CD4-positive, alpha-beta T cell (primary cell): ENCODE measurements at regions not wholly inside any gene's neighbourhood (a gene's known extent, or its start where the extent isn't known, plus 50 kb on each side); places are given as distances from the start of the nearest gene placed in this dataset.

ENCODE experiments used
- ATAC-seq: fragments of 200-7000 bp; cut with Tn5 transposase; one replicate; pipeline ENCODE4 v1.10.0; 2022; ENCODE audit warnings: mild to moderate bottlenecking; ENCODE audit not compliant: poor library complexity
- CTCF ChIA-PET: fragments of 350-600 bp; sonication (Branson Sonifier 250); formaldehyde crosslinking; loops from one replicate; lab custom pipeline; 2021; ENCODE audit warnings: antibody characterized with exemption, inconsistent platforms; lab: Charles Lee
- POLR2A ChIA-PET: fragments of 350-600 bp; sonication (Branson Sonifier 250); formaldehyde crosslinking; loops from one replicate; lab custom pipeline; 2021; ENCODE audit warnings: antibody characterized with exemption, inconsistent platforms; lab: Charles Lee
- DNase-seq, 14 experiments: peaks; one replicate each; pipeline ENCODE4 v3.0.0-alpha.2; 2013 to 2020; ENCODE audit warnings: mixed read lengths in 2 of 14
- H3K27ac ChIP-seq, 2 donors: one replicate each; pipeline versions ENCODE4 v1.5.1 to v1.7.0; 2013; ENCODE audit warnings: low read length in 2 of 2, low read depth in 1 of 2, mild to moderate bottlenecking in 1 of 2
- H3K27me3 ChIP-seq, 2 experiments: 1 replicate in 1 of 2; 2 replicates in 1 of 2; pipeline versions ENCODE4 v1.6.1 to v1.7.0; 2013; ENCODE audit warnings: low read length in 2 of 2, control low read depth in 1 of 2, mild to moderate bottlenecking in 1 of 2, moderate library complexity in 1 of 2; ENCODE audit not compliant: insufficient read depth in 2 of 2, control insufficient read depth in 1 of 2
- H3K36me3 ChIP-seq: one replicate; pipeline ENCODE4 v1.6.1; 2013; ENCODE audit warnings: low read length, control low read depth; ENCODE audit not compliant: insufficient read depth
- H3K4me1 ChIP-seq: one replicate; pipeline ENCODE4 v1.6.1; 2013; ENCODE audit warnings: low read length, control low read depth; ENCODE audit not compliant: insufficient read depth
- H3K4me3 ChIP-seq: one replicate; pipeline ENCODE4 v1.5.1; 2013; ENCODE audit warnings: mild to moderate bottlenecking, low read length, moderate library complexity
- H3K9me3 ChIP-seq, 2 experiments: 1 replicate in 1 of 2; 2 replicates in 1 of 2; pipeline versions ENCODE4 v1.6.1 to v1.7.0; 2013; ENCODE audit warnings: low read length in 2 of 2, mild to moderate bottlenecking in 2 of 2, control low read depth in 1 of 2, moderate library complexity in 1 of 2; ENCODE audit not compliant: control insufficient read depth in 1 of 2, insufficient read depth in 1 of 2
- H3K27ac Mint-ChIP-seq: one replicate; pipeline ENCODE4 v1.8.0; 2020; ENCODE audit warnings: mixed read lengths
- H3K27me3 Mint-ChIP-seq: one replicate; pipeline ENCODE4 v1.8.0; 2021; ENCODE audit warnings: mixed read lengths
- H3K36me3 Mint-ChIP-seq: one replicate; pipeline ENCODE4 v1.8.0; 2021; ENCODE audit warnings: low read depth, mixed read lengths
- H3K4me1 Mint-ChIP-seq: one replicate; pipeline ENCODE4 v1.8.0; 2021; ENCODE audit warnings: low read depth, mixed read lengths
- H3K4me3 Mint-ChIP-seq: one replicate; pipeline ENCODE4 v1.8.0; 2020; ENCODE audit warnings: mild to moderate bottlenecking, mixed read lengths
- H3K9me3 Mint-ChIP-seq: one replicate; pipeline ENCODE4 v1.8.0; 2020; ENCODE audit warnings: mixed read lengths
- CTCF ChIP-seq: fragments of 200-600 bp; IDR thresholded peaks from one replicate; pipeline ENCODE4 v1.8.0; 2022; ENCODE audit warnings: antibody characterized with exemption, mild to moderate bottlenecking
- intact Hi-C, 2 experiments: fragments of 100-400 bp; cut with DNase I in 1 of 2; cut with micrococcal nuclease in 1 of 2; formaldehyde crosslinking; loops; one replicate each; pipeline versions ENCODE4 v1.15.1 to v1.9.0; 2023 to 2025; cut with DNase I, micrococcal nuclease

DNA sequence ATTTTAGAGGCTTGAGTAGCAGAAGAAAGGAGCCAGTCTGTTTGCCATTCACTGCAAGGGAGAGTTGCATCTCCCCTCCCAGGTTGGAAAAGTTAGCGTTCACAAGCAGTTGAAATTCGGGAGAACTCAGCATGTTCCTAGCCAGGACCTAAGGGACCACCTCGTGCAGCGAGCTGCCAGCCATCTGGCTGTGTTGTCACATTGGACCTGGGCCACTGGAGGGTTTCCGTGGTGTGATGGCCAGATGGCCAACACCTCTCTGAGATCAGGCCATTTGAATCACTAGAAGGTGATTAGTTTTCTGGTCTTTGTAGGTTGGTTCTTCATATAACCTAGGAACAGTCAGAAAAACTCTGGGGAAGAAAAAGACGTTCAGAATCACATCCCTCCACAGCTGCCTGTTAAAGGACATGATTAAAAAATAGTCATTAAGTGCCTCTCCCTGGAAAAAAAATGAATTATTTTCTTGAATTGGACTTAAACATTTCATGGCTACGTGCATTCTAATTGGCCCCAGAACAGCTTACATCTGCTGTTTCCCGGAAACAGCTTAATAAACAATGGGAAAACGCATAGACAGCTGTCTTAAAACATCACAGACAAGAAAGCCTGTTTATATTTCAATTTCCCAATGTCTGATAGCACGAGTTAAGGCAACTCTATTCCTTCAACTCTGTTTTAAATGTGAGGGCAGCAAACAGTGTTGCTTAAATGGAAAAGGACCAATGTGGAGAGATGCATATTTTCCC is 303.9 kb downstream of the TENT4A start:
- no peak overlapping the region for H3K27ac ChIP-seq

DNA sequence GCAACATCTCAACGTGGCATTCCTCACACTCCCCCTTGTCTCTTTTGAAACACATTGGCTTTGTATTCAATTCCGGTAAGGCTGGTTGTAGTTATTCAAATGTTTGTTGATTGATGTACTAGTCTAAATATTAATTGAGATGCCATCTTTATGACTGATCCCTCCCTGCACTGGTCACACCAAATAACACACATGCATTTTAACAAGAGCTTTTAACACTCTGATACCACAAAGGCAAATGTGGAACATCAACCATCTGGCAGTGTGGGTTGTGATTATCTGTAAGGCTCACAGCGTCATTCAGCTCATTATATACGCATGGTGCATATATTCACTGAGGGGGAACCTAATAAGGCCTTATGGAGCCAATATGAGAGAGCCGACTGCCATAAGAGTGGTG is 305.0 kb downstream of the TENT4A start:
- H3K27ac ChIP-seq: no peak overlapping the region
- intact Hi-C loops: no loop called here
- H3K36me3 ChIP-seq: no peaks in the 10 kb centered on the region
- no peaks in the 10 kb centered on the region for H3K27me3 ChIP-seq
- H3K4me1 Mint-ChIP-seq: no peaks in the 10 kb centered on the region
- no peaks in the 10 kb centered on the region for H3K4me1 ChIP-seq
- peaks cover 25 to 29% of the 10 kb centered on the region in 2 experiments for H3K9me3 ChIP-seq
- ATAC-seq (no peak), DNase-seq (no peak)
- TF ChIP-seq CTCF: no peak
- no peak overlapping the region for H3K27ac Mint-ChIP-seq
- POLR2A ChIA-PET: no interaction called here
- no peak overlapping the region for H3K4me3 Mint-ChIP-seq
- H3K9me3 Mint-ChIP-seq: peaks cover 13% of the 10 kb centered on the region
- CTCF ChIA-PET: no interaction called here
- H3K4me3 ChIP-seq: no peak overlapping the region
- no peaks in the 10 kb centered on the region for H3K36me3 Mint-ChIP-seq
- no peaks in the 10 kb centered on the region for H3K27me3 Mint-ChIP-seq

More for the DNA sequence above, 303.9 kb downstream of the TENT4A start:
- H3K27me3 ChIP-seq: no peaks in the 10 kb centered on the region
- POLR2A ChIA-PET: no interaction called here
- DNase-seq (no peak), ATAC-seq (no peak)
- H3K36me3 Mint-ChIP-seq: no peaks in the 10 kb centered on the region
- no peaks in the 10 kb centered on the region for H3K36me3 ChIP-seq
- no peak overlapping the region for H3K27ac Mint-ChIP-seq
- no peaks in the 10 kb centered on the region for H3K27me3 Mint-ChIP-seq
- TF ChIP-seq CTCF: no peak
- intact Hi-C loops: no loop called here
- CTCF ChIA-PET: no interaction called here
- no peak overlapping the region for H3K4me3 ChIP-seq
- H3K4me1 ChIP-seq: no peaks in the 10 kb centered on the region
- H3K9me3 ChIP-seq: peaks cover 15 to 19% of the 10 kb centered on the region in 2 experiments
- no peak overlapping the region for H3K4me3 Mint-ChIP-seq
- peaks cover 12% of the 10 kb centered on the region for H3K9me3 Mint-ChIP-seq
- H3K4me1 Mint-ChIP-seq: no peaks in the 10 kb centered on the region

- Mint-ChIP-seq H3K27me3 (no peaks in the 10 kb centered on the region), H3K4me3 (no peak overlapping the region), H3K9me3 (peaks cover 16% of the 10 kb centered on the region), H3K36me3 (no peaks in the 10 kb centered on the region), H3K4me1 (no peaks in the 10 kb centered on the region), H3K27ac (no peak overlapping the region)
- peaks cover 27 to 33% of the 10 kb centered on the region in 2 experiments for H3K9me3 ChIP-seq
- ChIA-PET CTCF (no interaction called here), POLR2A (no interaction called here)
- no peaks in the 10 kb centered on the region for H3K4me1 ChIP-seq
- no peak for TF ChIP-seq CTCF
- no peak for DNase-seq
- intact Hi-C loops: no loop called here
- no peaks in the 10 kb centered on the region for H3K27me3 ChIP-seq
- H3K4me3 ChIP-seq: no peak overlapping the region
- H3K27ac ChIP-seq: no peak overlapping the region
- no peaks in the 10 kb centered on the region for H3K36me3 ChIP-seq
- no peak for ATAC-seq
These were observed 305.4 kb downstream of the TENT4A start for GRCh38 chr5:7018601-7019000.
